ENCODE measurements at regions not wholly inside any gene's neighbourhood (a gene's known extent, or its start where the extent isn't known, plus 50 kb on each side); places are given as distances from the start of the nearest gene placed in this dataset.

GRCh38 chr4:187354740-187355139 lies 631.1 kb upstream of the FAT1 start:
- no peak for TF ChIP-seq CTCF (IDR thresholded peaks at IDR 0.05)
- TF ChIP-seq POLR2A (IDR thresholded peaks at IDR 0.05): no peak
- no peak for TF ChIP-seq POLR2AphosphoS5 (IDR thresholded peaks at IDR 0.05)
- no peak for TF ChIP-seq EP300 (IDR thresholded peaks at IDR 0.05)
- no peak for ATAC-seq
- Histone ChIP-seq H3K27ac (no peak overlapping the region), H3K36me3 (no peaks in the 10 kb centered on the region), H3K4me3 (no peak overlapping the region), H3K4me1 (no peaks in the 10 kb centered on the region), H3K27me3 (no peaks in the 10 kb centered on the region), H3K9me3 (no peaks in the 10 kb centered on the region)
- WGBS, 2 donors (ENCODE audit: low coverage in 1 of 2): 39 to 80% methylated on average over 1 to 3 of the region's 3 CpGs

- no peak for ATAC-seq
- Histone ChIP-seq H3K36me3 (no peaks in the 10 kb centered on the region), H3K27me3 (no peaks in the 10 kb centered on the region), H3K9me3 (no peaks in the 10 kb centered on the region), H3K27ac (no peak overlapping the region), H3K4me1 (no peaks in the 10 kb centered on the region), H3K4me3 (no peak overlapping the region)
- 91 to 100% methylated on average over 1 of the region's 1 CpG for WGBS, 2 donors (ENCODE audit: low coverage in 1 of 2)
- TF ChIP-seq POLR2AphosphoS5 (IDR thresholded peaks at IDR 0.05) (no peak), POLR2A (IDR thresholded peaks at IDR 0.05) (no peak), CTCF (IDR thresholded peaks at IDR 0.05) (no peak), EP300 (IDR thresholded peaks at IDR 0.05) (no peak)
These were observed 633.5 kb upstream of the FAT1 start for GRCh38 chr4:187357045-187357643.

GRCh38 chr4:187357821-187358220 lies 634.2 kb upstream of the FAT1 start:
- H3K27ac ChIP-seq: no peak overlapping the region
- 62 to 89% methylated on average over 3 to 4 of the region's 4 CpGs for WGBS, 2 donors (ENCODE audit: low coverage in 1 of 2)
- no peaks in the 10 kb centered on the region for H3K9me3 ChIP-seq
- no peaks in the 10 kb centered on the region for H3K36me3 ChIP-seq
- no peak for TF ChIP-seq EP300 (IDR thresholded peaks at IDR 0.05)
- TF ChIP-seq POLR2AphosphoS5 (IDR thresholded peaks at IDR 0.05): no peak
- no peak for TF ChIP-seq CTCF (IDR thresholded peaks at IDR 0.05)
- no peak for TF ChIP-seq POLR2A (IDR thresholded peaks at IDR 0.05)
- H3K27me3 ChIP-seq: no peaks in the 10 kb centered on the region
- no peaks in the 10 kb centered on the region for H3K4me1 ChIP-seq
- no peak for ATAC-seq
- H3K4me3 ChIP-seq: no peak overlapping the region

GRCh38 chr4:187362937-187363857 lies 632.4 kb upstream of the ZFP42 start:
- TF ChIP-seq POLR2AphosphoS5 (IDR thresholded peaks at IDR 0.05) (no peak), CTCF (IDR thresholded peaks at IDR 0.05) (no peak), POLR2A (IDR thresholded peaks at IDR 0.05) (no peak), EP300 (IDR thresholded peaks at IDR 0.05) (no peak)
- no peak for ATAC-seq
- 85 to 92% methylated on average over 22 to 26 of the region's 31 CpGs for WGBS, 2 donors (ENCODE audit: low coverage in 1 of 2)
- no peaks in the 10 kb centered on the region for H3K36me3 ChIP-seq
- no peaks in the 10 kb centered on the region for H3K27me3 ChIP-seq
- H3K4me1 ChIP-seq: no peaks in the 10 kb centered on the region
- H3K27ac ChIP-seq: no peak overlapping the region
- no peaks in the 10 kb centered on the region for H3K9me3 ChIP-seq
- H3K4me3 ChIP-seq: no peak overlapping the region

- no peak for TF ChIP-seq POLR2AphosphoS5 (IDR thresholded peaks at IDR 0.05)
- TF ChIP-seq EP300 (IDR thresholded peaks at IDR 0.05): no peak
- no peak for TF ChIP-seq POLR2A (IDR thresholded peaks at IDR 0.05)
- TF ChIP-seq CTCF (IDR thresholded peaks at IDR 0.05): no peak
- ATAC-seq: no peak
- Histone ChIP-seq H3K36me3 (no peaks in the 10 kb centered on the region), H3K27me3 (no peaks in the 10 kb centered on the region), H3K4me1 (no peaks in the 10 kb centered on the region), H3K4me3 (no peak overlapping the region), H3K9me3 (no peaks in the 10 kb centered on the region), H3K27ac (no peak overlapping the region)
- WGBS, 2 donors (ENCODE audit: low coverage in 1 of 2): 83% methylated on average over 7 of the region's 7 CpGs
These were observed 631.2 kb upstream of the ZFP42 start for GRCh38 chr4:187364401-187364800.

All from gastroesophageal sphincter (tissue), 4 donors.